DMS114 treated with DMSO at 0.1 percent for 48 hours (cell line): ENCODE measurements at regions not wholly inside any gene's neighbourhood (a gene's known extent, or its start where the extent isn't known, plus 50 kb on each side); places are given as distances from the start of the nearest gene placed in this dataset.

Experiments used
- DNase-seq: peaks from one replicate; lab custom pipeline; 2025; ENCODE audit not compliant: unreplicated experiment; lab: John Stamatoyannopoulos, UW

GRCh38 chr11:36868380-36868779 lies 270.3 kb upstream of the RAG2 start:
- DNase-seq: no peak

GRCh38 chr11:36865846-36866245 lies 267.8 kb upstream of the RAG2 start:
- DNase-seq: no peak

GRCh38 chr11:36854875-36855274 lies 256.8 kb upstream of the RAG2 start:
- no peak for DNase-seq

DNA sequence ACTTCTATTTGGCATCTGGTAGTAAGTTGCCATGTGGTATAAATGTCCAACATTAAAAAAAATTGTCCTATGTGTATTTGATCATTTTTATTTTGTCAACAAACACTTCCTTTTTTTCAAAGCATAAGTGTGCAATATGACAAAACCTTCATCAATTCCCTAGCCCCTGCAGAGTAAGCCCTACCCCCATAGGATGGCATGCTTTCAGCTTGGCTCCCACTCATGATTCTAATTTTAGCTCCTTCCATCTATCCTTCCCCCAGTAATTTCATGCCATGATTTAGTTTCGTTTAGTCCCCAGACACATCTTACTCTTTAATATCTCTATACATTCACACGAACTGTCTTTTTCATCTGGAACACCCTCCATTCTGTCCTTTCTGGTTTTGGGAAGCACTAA lies 250.6 kb upstream of the RAG2 start:
- no peak for DNase-seq

DNA sequence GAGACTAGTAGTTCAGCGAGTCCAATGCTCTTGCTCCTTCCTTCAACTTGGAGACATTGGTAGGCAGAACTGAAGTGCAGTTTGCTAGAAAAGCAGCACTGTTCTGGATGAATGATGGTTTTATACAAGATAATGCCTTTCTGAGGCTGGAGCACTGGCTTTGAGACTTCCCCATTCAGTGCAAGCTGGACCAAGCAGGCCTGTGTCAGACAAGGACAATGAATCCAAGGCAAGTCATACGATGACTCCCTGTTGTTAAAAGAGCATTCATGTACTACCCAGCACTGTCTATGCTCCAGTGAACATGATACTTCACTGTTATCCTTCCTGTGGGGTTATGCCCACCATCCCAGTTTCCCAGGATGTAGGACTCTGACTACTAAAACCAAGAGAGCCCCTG lies 242.3 kb upstream of the RAG2 start:
- no peak for DNase-seq

- DNase-seq: no peak
These were observed 239.9 kb upstream of the RAG2 start for GRCh38 chr11:36837831-36838437.

GRCh38 chr11:36825251-36825650 lies 227.2 kb upstream of the RAG2 start:
- no peak for DNase-seq

- no peak for DNase-seq
These were observed 226.3 kb upstream of the RAG2 start for GRCh38 chr11:36824349-36824748.

DNA sequence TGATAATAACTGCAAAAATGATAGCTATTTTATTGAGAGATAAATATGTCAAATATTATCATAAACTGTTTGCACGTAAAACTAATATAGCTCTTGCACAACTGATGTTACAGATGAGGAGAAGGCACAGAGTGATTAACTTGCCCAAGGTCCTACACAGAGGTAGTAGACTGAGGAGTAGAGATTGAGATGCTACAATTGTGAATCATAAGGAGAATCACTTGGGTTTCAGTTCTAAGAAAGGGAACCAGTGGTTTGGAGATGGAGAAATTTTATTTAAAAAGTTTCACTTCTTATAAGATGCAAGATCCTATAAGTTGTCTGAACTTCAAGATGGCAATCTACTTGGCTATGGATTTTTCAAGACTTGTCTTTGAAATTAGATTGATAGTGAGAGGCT lies 224.8 kb upstream of the RAG2 start:
- DNase-seq: no peak

DNA sequence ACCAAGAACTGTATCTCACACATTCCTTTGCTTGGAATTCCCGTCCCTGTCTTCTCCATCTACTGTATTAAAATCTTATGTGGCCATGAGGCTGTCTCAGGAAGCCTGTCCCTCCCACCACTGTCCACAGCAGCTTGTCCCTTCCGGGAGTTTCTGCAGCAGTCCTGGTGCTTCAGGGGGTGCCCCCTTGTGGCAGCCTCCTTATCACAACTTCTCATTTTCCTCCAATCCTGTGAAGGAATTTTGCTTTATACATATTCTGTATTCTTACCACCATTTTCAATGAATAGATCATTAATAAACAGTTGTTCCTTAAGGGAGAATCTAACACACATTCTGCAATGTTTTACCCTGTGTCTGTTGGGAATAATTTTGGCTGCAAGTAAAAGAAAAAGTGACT lies 220.4 kb upstream of the RAG2 start:
- no peak for DNase-seq

DNA sequence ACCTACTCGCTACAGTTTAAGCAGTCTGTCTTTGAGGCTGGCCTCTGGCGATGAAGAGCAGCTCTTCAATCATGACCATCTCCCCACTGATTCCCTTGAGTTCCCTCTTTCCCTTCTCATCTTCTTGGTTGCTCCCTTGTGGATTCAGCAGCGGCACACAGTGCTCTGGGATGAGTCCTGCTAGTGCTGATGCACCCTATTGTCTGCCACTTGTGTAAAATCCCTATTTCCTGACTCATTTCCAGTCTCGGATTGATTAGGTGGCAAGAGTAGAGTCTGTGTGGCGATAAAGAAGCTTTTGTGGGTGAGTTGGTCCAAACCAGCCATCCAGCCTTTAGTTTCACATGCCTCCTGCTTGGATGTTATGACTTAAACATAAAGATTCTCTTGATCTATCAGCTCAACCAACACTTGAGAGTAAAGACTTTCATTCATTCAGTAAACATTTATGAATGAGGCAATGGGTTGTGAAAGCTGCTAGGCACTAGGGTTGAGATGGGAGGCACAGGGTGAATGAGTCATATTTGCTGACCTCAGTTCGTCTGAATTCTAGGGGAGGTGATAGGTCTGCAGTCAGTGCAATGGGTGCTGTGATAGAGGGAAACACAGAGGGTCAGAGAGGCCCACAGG lies 219.4 kb upstream of the RAG2 start:
- DNase-seq: no peak

- no peak for DNase-seq
These were observed 211.3 kb upstream of the RAG2 start for GRCh38 chr11:36809303-36809702.

DNA sequence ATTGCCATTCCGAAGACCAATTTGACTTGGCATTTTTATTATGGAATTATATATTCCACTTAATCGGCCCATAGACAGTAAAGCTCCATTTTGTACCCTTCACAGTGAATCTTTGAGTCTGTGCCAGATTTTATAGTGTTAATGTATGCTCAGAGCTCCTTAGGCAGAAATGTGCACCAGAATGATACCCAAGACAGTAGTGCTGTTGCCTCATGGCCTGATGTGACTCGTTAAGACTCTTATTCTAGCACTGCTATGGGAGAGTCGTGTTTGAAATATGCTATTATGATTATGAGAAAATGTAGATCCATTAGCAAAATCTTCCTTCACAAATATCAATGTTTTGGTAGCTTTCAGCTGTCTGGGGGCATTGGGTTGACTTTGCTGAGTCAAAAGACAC lies 209.8 kb upstream of the RAG2 start:
- no peak for DNase-seq

DNA sequence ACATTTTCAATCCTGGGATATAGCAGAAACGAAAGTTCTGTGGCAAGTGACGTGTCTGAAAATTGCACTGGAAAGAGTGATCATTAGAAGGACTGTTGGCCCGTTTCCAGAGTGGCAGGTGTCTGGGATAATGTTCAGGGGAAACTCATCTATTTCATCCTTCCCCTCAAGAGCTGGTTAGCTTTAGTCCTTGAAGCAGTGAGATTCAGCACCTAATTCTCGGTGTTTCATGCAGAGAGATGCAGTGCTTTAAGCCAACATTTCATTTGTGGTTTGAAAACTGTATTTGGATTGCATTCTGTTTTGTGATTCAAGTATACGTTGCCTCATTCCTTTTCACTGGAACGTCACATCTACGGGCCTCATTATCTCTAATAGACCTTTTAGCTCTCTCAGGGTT lies 205.0 kb upstream of the RAG2 start:
- no peak for DNase-seq

- no peak for DNase-seq
These were observed 195.2 kb upstream of the RAG2 start for GRCh38 chr11:36792996-36793914.

DNA sequence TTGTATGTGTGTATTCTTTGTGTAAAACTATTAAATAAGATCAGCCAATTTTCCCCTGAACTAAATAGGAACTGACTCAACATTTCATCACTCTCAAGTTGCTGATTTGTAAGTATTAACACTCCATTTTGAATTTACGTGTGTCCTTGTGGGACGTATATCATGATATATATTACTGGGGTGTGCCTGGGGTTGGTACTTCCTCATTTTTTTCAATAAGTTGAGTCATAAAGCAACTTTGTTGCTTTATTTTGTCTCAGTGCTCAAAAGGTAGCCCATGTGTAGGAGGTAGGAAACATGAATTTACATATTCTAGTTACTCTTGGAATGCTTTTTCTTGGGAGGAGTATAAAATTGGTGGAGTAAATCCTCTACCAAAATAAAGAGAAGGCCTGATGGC lies 193.9 kb upstream of the RAG2 start:
- DNase-seq: no peak

- DNase-seq: no peak
These were observed 192.5 kb upstream of the RAG2 start for GRCh38 chr11:36790526-36790925.

DNA sequence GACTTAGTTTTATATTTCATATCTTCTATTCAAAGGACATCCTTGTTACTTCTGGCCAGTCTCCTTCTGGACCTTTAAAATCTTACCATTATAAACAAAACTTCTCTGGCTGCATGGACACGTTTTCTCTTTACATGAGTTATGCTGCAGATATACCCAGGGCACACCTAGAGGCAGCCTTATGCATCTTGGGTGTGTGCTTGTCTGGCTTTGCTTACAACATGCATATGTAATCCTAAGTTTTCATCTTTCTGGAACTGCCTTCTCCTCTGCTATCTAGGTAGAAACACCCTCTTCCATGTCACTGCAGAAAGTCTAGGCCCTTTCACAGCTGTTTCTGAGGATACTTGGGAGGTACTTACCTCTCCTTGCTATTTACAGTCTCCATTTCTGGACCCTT lies 185.8 kb upstream of the RAG2 start:
- no peak for DNase-seq

DNA sequence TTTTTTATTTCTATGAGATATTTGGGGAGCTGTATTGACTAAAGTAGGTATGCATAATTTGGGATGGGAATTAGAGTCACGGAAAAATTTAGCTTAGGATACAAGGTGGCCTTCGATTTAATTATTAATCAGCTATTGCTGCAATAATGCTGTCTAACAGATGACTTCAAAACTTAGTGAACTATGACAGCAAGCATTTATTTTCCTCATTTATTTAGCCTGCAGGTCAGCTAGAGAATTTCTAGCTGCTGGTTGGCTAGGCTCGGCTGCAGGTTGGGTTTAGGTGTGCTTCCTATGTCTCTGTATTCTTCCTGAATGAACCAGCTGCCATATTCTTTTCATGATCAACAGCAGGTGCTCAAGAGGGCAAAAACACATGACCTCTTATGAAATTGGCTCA lies 181.8 kb upstream of the RAG2 start:
- DNase-seq: no peak

- no peak for DNase-seq
These were observed 179.3 kb upstream of the RAG2 start for GRCh38 chr11:36777311-36777710.

DNA sequence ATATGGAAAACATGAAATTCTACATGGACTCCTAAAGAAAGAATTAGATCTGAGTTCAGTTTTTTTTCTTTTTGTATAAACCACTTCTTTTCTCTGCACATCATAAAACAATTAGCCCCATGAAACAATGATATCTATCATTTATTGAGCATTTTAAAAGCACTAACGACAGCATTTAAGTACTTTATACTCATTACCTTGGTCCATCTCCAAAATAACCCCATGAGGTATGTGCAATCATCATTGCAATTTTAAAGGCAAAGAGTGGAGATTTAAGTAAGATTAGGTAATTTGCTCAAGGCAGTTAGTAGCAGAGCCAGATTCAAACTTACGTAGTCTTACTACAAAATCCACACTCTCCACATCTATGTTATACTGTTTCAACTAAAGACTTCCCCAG lies 177.7 kb upstream of the RAG2 start:
- no peak for DNase-seq

DNA sequence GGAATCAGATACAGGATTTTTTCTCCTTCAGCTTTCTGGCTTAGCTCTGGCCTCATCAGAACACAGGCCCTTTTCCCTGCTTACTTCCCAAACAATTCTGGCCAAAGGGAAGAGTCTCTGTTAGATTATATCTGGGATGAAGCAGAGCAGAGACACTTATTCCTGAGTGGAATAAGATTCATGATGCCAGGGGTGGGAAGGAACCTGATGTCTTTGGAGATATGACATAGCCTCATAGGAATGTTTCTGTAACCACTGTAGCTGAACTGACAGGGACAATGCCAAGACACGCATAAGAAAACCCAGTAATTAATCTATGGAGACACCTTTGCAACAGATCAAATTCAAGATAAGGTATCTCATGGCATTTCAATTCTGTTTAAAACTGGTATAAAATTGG lies 177.1 kb upstream of the RAG2 start:
- no peak for DNase-seq
